GM19463 (cell line): ENCODE measurements at regions not wholly inside any gene's neighbourhood (a gene's known extent, or its start where the extent isn't known, plus 50 kb on each side); places are given as distances from the start of the nearest gene placed in this dataset.
"Not testable (repeated sequence)": the region's sequence is repeated elsewhere in the genome, so short reads cannot be mapped to it uniquely, and the experiment has no call there.

ENCODE experiments used
- ATAC-seq: cut with Tn5 transposase; IDR thresholded peaks from one replicate; pipeline ENCODE4 v1.9.1; 2021; ENCODE audit warnings: mild to moderate bottlenecking, moderate library complexity; ENCODE audit not compliant: unreplicated experiment

- ATAC-seq = no peak
These were observed 161.7 kb upstream of the SEMA3C start for GRCh38 chr7:81080553-81080952.

DNA sequence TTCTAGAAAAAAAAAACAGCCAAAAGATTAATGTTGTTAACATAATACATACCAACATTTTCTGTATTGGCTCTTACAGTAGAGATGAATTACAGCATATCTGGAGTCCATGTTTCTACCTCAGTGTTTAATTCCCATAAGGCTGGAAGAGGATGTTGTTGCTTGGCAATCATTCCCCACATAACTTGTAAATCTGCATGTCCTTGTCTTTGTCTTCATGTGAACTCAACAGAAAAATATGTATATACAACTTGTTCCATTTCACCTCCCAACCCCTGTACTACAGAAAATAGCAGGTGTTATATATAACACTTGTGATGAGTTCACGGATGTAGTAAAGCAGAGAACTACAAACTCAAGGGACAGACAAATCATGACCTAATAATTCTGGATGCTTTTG, 160.9 kb upstream of the SEMA3C start:
- no peak for ATAC-seq

GRCh38 chr7:81075150-81075549, 156.3 kb upstream of the SEMA3C start:
- no peak for ATAC-seq

- ATAC-seq = no peak
These were observed 155.6 kb upstream of the SEMA3C start for GRCh38 chr7:81074406-81074805.

DNA sequence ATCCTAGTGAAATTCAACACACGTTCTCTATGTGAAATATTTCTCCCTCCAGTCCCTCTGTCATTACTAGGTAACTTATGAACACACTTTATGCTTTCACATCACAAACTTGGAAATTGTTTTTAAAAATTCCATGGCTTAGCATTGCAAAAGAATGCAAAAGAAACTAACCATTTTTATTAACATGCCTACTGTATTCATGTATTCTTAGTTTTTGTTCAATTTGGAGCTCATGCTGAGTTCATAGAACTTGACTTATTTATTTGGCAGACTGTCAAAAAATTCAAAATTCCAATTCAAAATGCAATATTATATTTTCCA, 155.0 kb upstream of the SEMA3C start:
- no peak for ATAC-seq

- ATAC-seq = no peak
These were observed 152.1 kb upstream of the SEMA3C start for GRCh38 chr7:81070956-81071355.

DNA sequence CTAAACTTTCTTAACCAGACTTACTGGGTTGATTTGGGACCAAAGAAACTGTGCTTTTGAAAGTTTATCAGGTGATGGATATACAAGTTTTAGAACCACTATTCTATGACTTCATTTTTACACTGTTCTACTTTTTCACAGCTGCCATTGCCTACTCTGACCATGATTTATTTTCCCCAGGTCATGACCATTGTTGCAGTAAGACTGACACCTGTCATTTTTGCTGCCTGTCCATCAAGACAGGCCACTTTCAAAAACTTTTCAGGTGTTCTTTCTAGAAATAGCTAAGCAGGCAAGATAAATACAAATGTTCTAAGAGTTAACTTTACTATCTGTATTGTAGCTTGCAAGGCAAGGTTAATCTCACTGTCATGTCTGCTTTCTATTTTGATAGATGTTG, 147.9 kb upstream of the SEMA3C start:
- ATAC-seq = no peak

GRCh38 chr7:81064426-81064825, 145.6 kb upstream of the SEMA3C start:
- no peak for ATAC-seq

DNA sequence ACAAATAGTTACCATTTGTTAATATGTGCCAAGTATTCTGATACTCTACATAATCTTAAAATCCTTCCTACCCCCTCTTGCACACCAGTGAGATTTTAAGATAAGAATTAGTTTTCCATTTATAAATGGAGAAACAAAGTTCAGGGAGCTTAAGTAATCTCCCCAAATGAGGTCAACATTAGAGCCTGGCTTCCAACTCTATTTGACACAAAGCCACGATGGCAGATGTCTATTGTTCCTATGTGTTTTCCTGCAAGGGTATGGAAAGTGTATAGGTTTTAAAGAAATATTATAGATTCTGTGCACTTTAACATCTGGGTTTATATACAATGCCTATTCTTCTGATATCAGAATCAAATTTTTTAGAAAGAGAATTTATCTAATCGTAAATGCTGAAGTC, 143.9 kb upstream of the SEMA3C start:
- ATAC-seq = no peak

DNA sequence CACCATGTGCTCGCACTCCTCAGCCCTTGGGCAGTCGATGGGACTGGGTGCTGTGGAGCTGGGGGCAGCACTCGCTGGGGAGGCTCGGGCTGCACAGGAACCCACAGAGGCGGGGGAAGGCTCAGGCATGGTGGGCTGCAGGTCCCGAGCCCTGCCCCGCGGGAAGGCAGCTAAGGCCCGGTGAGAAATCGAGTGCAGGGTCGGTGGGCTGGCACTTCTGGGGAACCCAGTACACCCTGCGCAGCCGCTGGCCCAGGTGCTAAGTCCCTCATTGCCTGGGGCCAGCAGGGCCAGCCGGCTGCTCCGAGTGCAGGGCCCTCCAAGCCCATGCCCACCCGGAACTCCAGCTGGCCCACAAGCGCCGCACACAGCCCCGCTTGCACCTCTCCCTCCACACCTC, 138.6 kb upstream of the SEMA3C start:
- ATAC-seq = not testable (repeated sequence)

DNA sequence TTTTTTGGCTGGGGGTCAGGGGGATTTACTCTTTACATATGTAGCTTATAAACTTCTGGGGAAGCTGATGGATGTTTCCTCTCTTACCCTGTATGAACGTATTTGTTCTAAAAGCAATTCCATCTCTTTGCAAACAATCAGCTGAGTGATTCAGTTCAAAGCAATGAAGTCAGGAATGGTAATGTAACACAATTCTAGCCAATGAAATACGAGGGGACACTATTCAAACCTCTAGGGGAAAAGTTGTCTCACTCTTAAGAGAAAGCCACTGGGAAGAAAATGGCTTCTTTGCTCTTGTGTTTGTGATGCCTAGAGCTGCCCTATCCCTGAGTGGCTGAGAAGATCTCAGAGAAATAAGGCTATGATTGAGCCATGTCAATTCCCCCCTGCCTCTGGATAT, 134.8 kb upstream of the SEMA3C start:
- ATAC-seq = no peak

GRCh38 chr7:81051811-81052413, 133.1 kb upstream of the SEMA3C start:
- ATAC-seq = no peak

GRCh38 chr7:81045491-81046030, 126.7 kb upstream of the SEMA3C start:
- no peak for ATAC-seq

DNA sequence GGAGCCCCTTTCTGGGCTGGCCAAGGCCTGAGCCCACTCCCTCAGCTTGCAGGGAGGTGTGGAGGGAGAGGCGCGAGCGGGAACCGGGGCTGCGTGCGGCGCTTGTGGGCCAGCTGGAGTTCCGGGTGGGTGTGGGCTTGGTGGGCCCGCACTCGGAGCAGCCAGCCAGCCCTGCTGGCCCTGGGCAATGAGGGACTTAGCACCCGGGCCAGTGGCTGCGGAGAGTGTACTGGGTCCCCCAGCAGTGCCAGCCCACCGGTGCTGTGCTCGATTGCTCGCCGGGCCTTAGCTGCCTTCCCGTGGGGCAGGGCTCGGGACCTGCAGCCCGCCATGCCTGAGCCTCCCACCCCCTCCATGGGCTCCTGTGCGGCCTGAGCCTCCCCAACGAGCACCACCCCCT, 123.8 kb upstream of the SEMA3C start:
- not testable (repeated sequence) for ATAC-seq

GRCh38 chr7:81040496-81040895, 121.6 kb upstream of the SEMA3C start:
- no peak for ATAC-seq

DNA sequence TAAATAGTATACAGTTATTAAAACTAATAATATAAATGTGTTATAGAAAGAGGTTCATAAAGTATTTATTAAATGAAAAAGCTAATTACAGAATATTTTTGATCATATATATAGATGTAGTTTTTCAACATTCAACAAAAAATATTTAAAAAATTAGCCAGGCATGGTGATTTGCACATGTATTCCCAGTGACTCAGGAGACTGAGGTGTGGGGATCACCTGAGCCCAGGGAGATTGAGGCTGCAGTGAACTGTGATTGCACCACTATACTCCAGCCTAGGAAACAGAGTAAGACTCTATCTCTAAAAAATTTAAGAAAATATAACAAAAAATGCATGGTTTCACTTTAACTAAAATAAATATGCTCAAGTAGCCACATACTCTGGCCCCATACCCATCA, 118.0 kb upstream of the SEMA3C start:
- no peak for ATAC-seq

- no peak for ATAC-seq
These were observed 117.2 kb upstream of the SEMA3C start for GRCh38 chr7:81036057-81036456.

GRCh38 chr7:81031996-81032395, 113.1 kb upstream of the SEMA3C start:
- no peak for ATAC-seq

DNA sequence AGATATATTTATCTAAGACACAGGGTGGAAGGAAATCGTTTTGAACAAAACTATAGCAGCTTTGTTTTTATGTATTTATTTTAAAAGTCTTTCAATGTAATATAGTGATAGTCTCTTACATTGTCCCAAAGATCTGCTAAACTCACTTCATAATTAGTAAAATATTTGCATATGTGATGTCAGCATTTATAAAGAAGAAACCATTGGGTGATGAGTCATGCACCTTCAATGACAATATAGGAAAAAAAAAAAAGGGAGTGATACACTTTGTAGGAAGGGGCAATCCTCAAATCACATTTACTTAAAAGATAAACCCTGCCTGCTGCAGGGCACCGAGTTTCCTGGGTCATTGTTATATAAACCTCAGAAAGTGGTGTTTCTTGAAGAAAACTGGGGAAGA, 112.4 kb upstream of the SEMA3C start:
- no peak for ATAC-seq

- ATAC-seq = no peak
These were observed 111.6 kb upstream of the SEMA3C start for GRCh38 chr7:81030472-81030871.

GRCh38 chr7:81029511-81029910, 110.7 kb upstream of the SEMA3C start:
- ATAC-seq = no peak

DNA sequence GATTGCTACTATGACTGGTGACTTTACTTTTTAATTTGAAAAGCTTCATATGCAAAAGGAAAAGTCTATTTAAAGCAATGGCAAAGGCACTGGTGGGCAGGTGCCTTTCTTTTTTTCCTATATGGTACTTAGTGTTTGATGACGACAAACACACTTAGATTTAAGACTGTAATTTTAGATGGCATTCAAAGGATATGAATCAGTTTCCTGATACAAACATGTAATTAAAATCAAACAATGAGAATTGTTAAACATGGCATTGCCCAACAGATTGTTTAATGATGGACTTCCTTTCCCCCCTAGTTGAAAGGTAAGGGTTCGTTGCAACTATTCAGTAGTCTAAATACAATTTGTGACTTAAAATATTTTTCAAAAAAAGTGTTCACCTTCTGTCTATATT, 106.5 kb upstream of the SEMA3C start:
- ATAC-seq = no peak

DNA sequence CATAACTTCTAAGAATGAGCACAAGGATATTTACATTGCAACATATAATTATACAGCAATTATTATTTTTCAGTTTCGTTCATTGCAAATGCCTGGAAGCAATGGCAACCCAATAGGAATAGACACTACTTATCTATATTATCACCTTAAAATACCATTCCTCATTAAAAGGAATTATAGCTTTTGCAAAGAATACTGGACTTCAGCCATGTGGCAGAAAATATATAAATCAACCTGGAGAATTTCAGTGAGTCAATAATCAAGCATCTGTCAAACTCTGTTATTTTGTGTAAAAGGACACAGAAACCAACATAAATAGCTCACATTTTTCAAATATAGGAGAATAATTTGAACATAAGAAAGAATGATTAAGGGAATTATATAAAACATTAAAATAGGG, 96.1 kb upstream of the SEMA3C start:
- ATAC-seq = no peak
